HEK293 (cell line): ENCODE measurements at regions not wholly inside any gene's neighbourhood (a gene's known extent, or its start where the extent isn't known, plus 50 kb on each side); places are given as distances from the start of the nearest gene placed in this dataset.

Experiments used
- CTCF ChIA-PET: fragments of 350-600 bp; formaldehyde crosslinking; extraction: SDS; loops from one replicate; lab custom pipeline; 2021; ENCODE audit warnings: antibody characterized with exemption; lab: Yijun Ruan, JAX
- POLR2A ChIA-PET: fragments of 300-600 bp; formaldehyde crosslinking; extraction: SDS; loops from one replicate; lab custom pipeline; 2020; ENCODE audit warnings: antibody characterized with exemption, inconsistent platforms; lab: Yijun Ruan, JAX
- H3K27ac ChIP-seq: fragments of 200-500 bp; sonication (Bioruptor generic); 2 replicates; pipeline ENCODE4 v1.5.1; 2014; ENCODE audit warnings: low read depth, low read length, control low read depth, inconsistent platforms; ENCODE audit errors: extremely low read depth
- H3K36me3 ChIP-seq, 2 experiments: fragments of 200-500 bp in 1 of 2; sonication (Bioruptor generic) in 1 of 2; 1 replicate in 1 of 2; 2 replicates in 1 of 2; pipeline ENCODE4 v1.5.1; 2014 to 2017; ENCODE audit warnings: inconsistent platforms in 2 of 2, low read length in 2 of 2; ENCODE audit not compliant: control insufficient read depth in 2 of 2, insufficient read depth in 1 of 2
- H3K4me1 ChIP-seq: fragments of 200-500 bp; sonication (Bioruptor generic); 2 replicates; pipeline ENCODE4 v1.5.1; 2014; ENCODE audit warnings: mild to moderate bottlenecking, low read length, inconsistent platforms; ENCODE audit not compliant: control insufficient read depth, insufficient read depth
- H3K4me3 ChIP-seq: 2 replicates; pipeline ENCODE4 v1.5.1; 2011; ENCODE audit warnings: low read depth, mild to moderate bottlenecking, control low read depth, low read length, moderate library complexity
- H3K9me3 ChIP-seq: fragments of 200-500 bp; sonication (Bioruptor generic); 2 replicates; pipeline ENCODE4 v1.5.1; 2014; ENCODE audit warnings: low read depth, low read length, inconsistent platforms; ENCODE audit not compliant: control insufficient read depth, insufficient read depth
- GLI4 ChIP-seq: fragments of 450-650 bp; formaldehyde crosslinking; IDR thresholded peaks from 2 replicates; pipeline ENCODE4 v1.5.1; 2016; ENCODE audit warnings: missing biosample characterization, missing genetic modification characterization
- REPIN1 ChIP-seq: fragments of 450-650 bp; formaldehyde crosslinking; IDR thresholded peaks from 2 replicates; pipeline ENCODE4 v1.5.1; 2017; ENCODE audit warnings: missing biosample characterization, missing genetic modification characterization, low read depth
- TRIM28 ChIP-seq: IDR thresholded peaks from 2 replicates; pipeline ENCODE4 v1.6.1; 2011; ENCODE audit warnings: low read length, control low read depth, borderline replicate concordance
- YY2 ChIP-seq: fragments of 450-650 bp; formaldehyde crosslinking; IDR thresholded peaks from 2 replicates; pipeline ENCODE4 v1.5.1; 2016; ENCODE audit warnings: missing biosample characterization, missing genetic modification characterization
- ZBTB26 ChIP-seq: fragments of 450-650 bp; formaldehyde crosslinking; optimal IDR thresholded peaks from 2 replicates; pipeline ENCODE3; 2016; ENCODE audit warnings: missing biosample characterization, mild to moderate bottlenecking, missing genetic modification characterization
- ZBTB49 ChIP-seq: fragments of 450-650 bp; formaldehyde crosslinking; IDR thresholded peaks from 2 replicates; pipeline ENCODE4 v1.5.1; 2016; ENCODE audit warnings: missing biosample characterization, missing genetic modification characterization, low read depth
- ZBTB6 ChIP-seq: fragments of 450-650 bp; formaldehyde crosslinking; IDR thresholded peaks from 2 replicates; pipeline ENCODE4 v1.5.1; 2017; ENCODE audit warnings: missing biosample characterization, missing genetic modification characterization
- ZBTB8A ChIP-seq: fragments of 450-650 bp; formaldehyde crosslinking; IDR thresholded peaks from 2 replicates; pipeline ENCODE4 v1.5.1; 2016; ENCODE audit warnings: missing biosample characterization, missing genetic modification characterization
- ZEB2 ChIP-seq: fragments of 450-650 bp; formaldehyde crosslinking; IDR thresholded peaks from 2 replicates; pipeline ENCODE4 v1.5.1; 2016; ENCODE audit warnings: missing biosample characterization, missing genetic modification characterization
- ZNF184 ChIP-seq: fragments of 450-650 bp; IDR thresholded peaks from 2 replicates; pipeline ENCODE4 v1.5.1; 2018; ENCODE audit warnings: missing biosample characterization, mild to moderate bottlenecking, missing genetic modification characterization
- ZNF214 ChIP-seq: fragments of 450-650 bp; formaldehyde crosslinking; IDR thresholded peaks from 2 replicates; pipeline ENCODE4 v1.5.1; 2017; ENCODE audit warnings: missing biosample characterization, mild to moderate bottlenecking, missing genetic modification characterization, borderline replicate concordance
- ZNF311 ChIP-seq: fragments of 450-650 bp; formaldehyde crosslinking; IDR thresholded peaks from 2 replicates; pipeline ENCODE4 v1.5.1; 2017; ENCODE audit warnings: missing biosample characterization, missing genetic modification characterization, borderline replicate concordance
- ZNF354C ChIP-seq: fragments of 450-650 bp; formaldehyde crosslinking; IDR thresholded peaks from 2 replicates; pipeline ENCODE4 v1.5.1; 2016; ENCODE audit warnings: missing biosample characterization, missing genetic modification characterization, low read depth, borderline replicate concordance
- ZNF433 ChIP-seq: fragments of 450-650 bp; formaldehyde crosslinking; IDR thresholded peaks from 2 replicates; pipeline ENCODE4 v1.5.1; 2016; ENCODE audit warnings: missing biosample characterization, missing genetic modification characterization, low read depth
- ZNF571 ChIP-seq: fragments of 450-650 bp; formaldehyde crosslinking; IDR thresholded peaks from 2 replicates; pipeline ENCODE4 v1.5.0; 2017; ENCODE audit warnings: missing biosample characterization, missing genetic modification characterization
- ZNF585B ChIP-seq: fragments of 450-650 bp; formaldehyde crosslinking; IDR thresholded peaks from 2 replicates; pipeline ENCODE4 v1.5.1; 2016; ENCODE audit warnings: missing biosample characterization, missing genetic modification characterization
- ZNF677 ChIP-seq: fragments of 450-650 bp; IDR thresholded peaks from 2 replicates; pipeline ENCODE4 v1.5.0; 2018; ENCODE audit warnings: missing biosample characterization, mild to moderate bottlenecking, missing genetic modification characterization, moderate library complexity
- ZNF701 ChIP-seq: fragments of 450-650 bp; formaldehyde crosslinking; IDR thresholded peaks from 2 replicates; pipeline ENCODE4 v1.5.1; 2016; ENCODE audit warnings: missing biosample characterization, missing genetic modification characterization
- TF ChIP-seq, protein P1 (sequence below): fragments of 450-650 bp; IDR thresholded peaks from 2 replicates; pipeline ENCODE4 v1.5.1; 2018; ENCODE audit warnings: missing biosample characterization, mild to moderate bottlenecking, missing genetic modification characterization
- TF ChIP-seq, protein P2 (sequence below): fragments of 450-650 bp; formaldehyde crosslinking; IDR thresholded peaks from 2 replicates; pipeline ENCODE4 v1.5.1; 2016; ENCODE audit warnings: missing biosample characterization, missing genetic modification characterization
- TF ChIP-seq, protein P3 (sequence below): fragments of 450-650 bp; formaldehyde crosslinking; IDR thresholded peaks from 2 replicates; pipeline ENCODE4 v1.5.1; 2017; ENCODE audit warnings: missing biosample characterization, missing genetic modification characterization
- TF ChIP-seq, protein P4 (sequence below): fragments of 450-650 bp; formaldehyde crosslinking; IDR thresholded peaks from 2 replicates; pipeline ENCODE4 v1.5.1; 2016; ENCODE audit warnings: missing biosample characterization, missing genetic modification characterization, low read depth
- TF ChIP-seq, protein P5 (sequence below): fragments of 450-650 bp; formaldehyde crosslinking; IDR thresholded peaks from 2 replicates; pipeline ENCODE4 v1.5.1; 2016; ENCODE audit warnings: missing biosample characterization, missing genetic modification characterization

DNA sequence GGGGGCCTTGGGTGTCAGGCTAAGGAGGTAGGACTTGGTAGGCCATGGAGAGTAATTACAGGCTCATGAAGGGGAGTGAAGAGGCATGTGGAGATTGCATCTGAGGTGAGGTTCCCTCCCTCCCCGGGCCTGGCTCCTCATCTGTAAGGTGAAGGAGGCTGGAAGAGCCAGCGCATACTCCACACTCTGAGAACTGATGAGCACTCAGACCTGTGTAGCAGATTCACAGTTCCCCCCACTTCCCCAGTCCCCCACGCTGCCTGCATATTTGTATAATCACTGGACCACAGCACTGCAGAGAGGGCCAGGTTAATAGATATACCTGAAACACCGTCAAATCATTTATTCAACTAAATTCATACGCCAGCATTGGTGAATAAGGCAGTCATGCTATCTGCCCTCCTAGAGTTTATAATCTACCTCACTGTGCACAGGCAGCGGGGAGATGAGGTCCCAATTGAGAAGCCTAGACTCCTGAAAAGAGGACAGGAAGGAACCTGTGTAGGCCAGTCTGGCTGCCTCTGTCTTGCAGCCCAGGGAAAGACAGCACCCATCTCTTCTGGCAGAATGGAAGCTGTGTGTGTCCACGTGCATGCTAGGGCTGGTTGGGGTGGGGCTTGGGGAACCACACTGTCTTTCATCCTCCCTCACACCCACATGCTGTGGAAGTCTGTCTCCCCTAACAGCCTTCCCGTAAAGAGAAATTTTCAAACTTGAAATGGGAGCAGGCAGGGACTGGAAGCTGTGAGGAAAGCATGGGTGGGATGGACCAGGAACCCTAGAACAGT is 110.6 kb upstream of the ATP1A1 start (continued):
- TF ChIP-seq, protein P1, sequence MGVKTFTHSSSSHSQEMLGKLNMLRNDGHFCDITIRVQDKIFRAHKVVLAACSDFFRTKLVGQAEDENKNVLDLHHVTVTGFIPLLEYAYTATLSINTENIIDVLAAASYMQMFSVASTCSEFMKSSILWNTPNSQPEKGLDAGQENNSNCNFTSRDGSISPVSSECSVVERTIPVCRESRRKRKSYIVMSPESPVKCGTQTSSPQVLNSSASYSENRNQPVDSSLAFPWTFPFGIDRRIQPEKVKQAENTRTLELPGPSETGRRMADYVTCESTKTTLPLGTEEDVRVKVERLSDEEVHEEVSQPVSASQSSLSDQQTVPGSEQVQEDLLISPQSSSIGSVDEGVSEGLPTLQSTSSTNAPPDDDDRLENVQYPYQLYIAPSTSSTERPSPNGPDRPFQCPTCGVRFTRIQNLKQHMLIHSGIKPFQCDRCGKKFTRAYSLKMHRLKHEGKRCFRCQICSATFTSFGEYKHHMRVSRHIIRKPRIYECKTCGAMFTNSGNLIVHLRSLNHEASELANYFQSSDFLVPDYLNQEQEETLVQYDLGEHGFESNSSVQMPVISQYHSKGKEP (tag by site-specific recombination), result no peak
- TF ChIP-seq ZNF354C (tag by site-specific recombination), result no peak
- TF ChIP-seq ZBTB6 (tag by site-specific recombination), result no peak
- no peak for TF ChIP-seq ZNF571 (tag by site-specific recombination)
- TF ChIP-seq TRIM28, result no peak
- no peak for TF ChIP-seq ZNF701 (tag by site-specific recombination)
- TF ChIP-seq ZNF677 (tag by site-specific recombination), result no peak
- no peak for TF ChIP-seq ZNF585B (tag by site-specific recombination)
- no peak for TF ChIP-seq ZBTB49 (tag by site-specific recombination)
- TF ChIP-seq REPIN1 (tag by site-specific recombination), result no peak

GRCh38 chr1:116262995-116263385 is 110.1 kb upstream of the ATP1A1 start:
- Histone ChIP-seq H3K27ac (no peak overlapping the region), H3K4me1 (no peaks in the 10 kb centered on the region), H3K36me3 (no peaks in the 10 kb centered on the region), H3K9me3 (no peaks in the 10 kb centered on the region), H3K4me3 (no peak overlapping the region)
- ChIA-PET CTCF (no interaction called here), POLR2A (no interaction called here)
- TF ChIP-seq ZBTB8A (tag by site-specific recombination) (no peak), ZNF184 (tag by site-specific recombination) (no peak), GLI4 (no peak), ZBTB26 (tag by site-specific recombination) (no peak), ZNF433 (no peak), ZNF311 (no peak), ZEB2 (no peak), ZNF214 (tag by site-specific recombination) (no peak), YY2 (tag by site-specific recombination) (no peak)
- TF ChIP-seq, protein P2, sequence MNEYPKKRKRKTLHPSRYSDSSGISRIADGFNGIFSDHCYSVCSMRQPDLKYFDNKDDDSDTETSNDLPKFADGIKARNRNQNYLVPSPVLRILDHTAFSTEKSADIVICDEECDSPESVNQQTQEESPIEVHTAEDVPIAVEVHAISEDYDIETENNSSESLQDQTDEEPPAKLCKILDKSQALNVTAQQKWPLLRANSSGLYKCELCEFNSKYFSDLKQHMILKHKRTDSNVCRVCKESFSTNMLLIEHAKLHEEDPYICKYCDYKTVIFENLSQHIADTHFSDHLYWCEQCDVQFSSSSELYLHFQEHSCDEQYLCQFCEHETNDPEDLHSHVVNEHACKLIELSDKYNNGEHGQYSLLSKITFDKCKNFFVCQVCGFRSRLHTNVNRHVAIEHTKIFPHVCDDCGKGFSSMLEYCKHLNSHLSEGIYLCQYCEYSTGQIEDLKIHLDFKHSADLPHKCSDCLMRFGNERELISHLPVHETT (tag by site-specific recombination), result no peak
- TF ChIP-seq, protein P3, sequence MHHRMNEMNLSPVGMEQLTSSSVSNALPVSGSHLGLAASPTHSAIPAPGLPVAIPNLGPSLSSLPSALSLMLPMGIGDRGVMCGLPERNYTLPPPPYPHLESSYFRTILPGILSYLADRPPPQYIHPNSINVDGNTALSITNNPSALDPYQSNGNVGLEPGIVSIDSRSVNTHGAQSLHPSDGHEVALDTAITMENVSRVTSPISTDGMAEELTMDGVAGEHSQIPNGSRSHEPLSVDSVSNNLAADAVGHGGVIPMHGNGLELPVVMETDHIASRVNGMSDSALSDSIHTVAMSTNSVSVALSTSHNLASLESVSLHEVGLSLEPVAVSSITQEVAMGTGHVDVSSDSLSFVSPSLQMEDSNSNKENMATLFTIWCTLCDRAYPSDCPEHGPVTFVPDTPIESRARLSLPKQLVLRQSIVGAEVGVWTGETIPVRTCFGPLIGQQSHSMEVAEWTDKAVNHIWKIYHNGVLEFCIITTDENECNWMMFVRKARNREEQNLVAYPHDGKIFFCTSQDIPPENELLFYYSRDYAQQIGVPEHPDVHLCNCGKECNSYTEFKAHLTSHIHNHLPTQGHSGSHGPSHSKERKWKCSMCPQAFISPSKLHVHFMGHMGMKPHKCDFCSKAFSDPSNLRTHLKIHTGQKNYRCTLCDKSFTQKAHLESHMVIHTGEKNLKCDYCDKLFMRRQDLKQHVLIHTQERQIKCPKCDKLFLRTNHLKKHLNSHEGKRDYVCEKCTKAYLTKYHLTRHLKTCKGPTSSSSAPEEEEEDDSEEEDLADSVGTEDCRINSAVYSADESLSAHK (tag by site-specific recombination), result no peak
- TF ChIP-seq, protein P4, sequence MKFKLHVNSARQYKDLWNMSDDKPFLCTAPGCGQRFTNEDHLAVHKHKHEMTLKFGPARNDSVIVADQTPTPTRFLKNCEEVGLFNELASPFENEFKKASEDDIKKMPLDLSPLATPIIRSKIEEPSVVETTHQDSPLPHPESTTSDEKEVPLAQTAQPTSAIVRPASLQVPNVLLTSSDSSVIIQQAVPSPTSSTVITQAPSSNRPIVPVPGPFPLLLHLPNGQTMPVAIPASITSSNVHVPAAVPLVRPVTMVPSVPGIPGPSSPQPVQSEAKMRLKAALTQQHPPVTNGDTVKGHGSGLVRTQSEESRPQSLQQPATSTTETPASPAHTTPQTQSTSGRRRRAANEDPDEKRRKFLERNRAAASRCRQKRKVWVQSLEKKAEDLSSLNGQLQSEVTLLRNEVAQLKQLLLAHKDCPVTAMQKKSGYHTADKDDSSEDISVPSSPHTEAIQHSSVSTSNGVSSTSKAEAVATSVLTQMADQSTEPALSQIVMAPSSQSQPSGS (tag by site-specific recombination), result no peak
- TF ChIP-seq, protein P5, sequence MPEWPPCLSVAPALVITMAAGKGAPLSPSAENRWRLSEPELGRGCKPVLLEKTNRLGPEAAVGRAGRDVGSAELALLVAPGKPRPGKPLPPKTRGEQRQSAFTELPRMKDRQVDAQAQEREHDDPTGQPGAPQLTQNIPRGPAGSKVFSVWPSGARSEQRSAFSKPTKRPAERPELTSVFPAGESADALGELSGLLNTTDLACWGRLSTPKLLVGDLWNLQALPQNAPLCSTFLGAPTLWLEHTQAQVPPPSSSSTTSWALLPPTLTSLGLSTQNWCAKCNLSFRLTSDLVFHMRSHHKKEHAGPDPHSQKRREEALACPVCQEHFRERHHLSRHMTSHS (tag by site-specific recombination), result no peak
